NCI-H1105 treated with DMSO at 0.1 percent for 48 hours (cell line): ENCODE measurements at regions not wholly inside any gene's neighbourhood (a gene's known extent, or its start where the extent isn't known, plus 50 kb on each side); places are given as distances from the start of the nearest gene placed in this dataset.
A peak's percentile ranks its signal among the peaks of the same experiment; 100 is the strongest.

Source experiments
- DNase-seq: peaks from one replicate; lab custom pipeline; 2025; lab: John Stamatoyannopoulos, UW

DNA sequence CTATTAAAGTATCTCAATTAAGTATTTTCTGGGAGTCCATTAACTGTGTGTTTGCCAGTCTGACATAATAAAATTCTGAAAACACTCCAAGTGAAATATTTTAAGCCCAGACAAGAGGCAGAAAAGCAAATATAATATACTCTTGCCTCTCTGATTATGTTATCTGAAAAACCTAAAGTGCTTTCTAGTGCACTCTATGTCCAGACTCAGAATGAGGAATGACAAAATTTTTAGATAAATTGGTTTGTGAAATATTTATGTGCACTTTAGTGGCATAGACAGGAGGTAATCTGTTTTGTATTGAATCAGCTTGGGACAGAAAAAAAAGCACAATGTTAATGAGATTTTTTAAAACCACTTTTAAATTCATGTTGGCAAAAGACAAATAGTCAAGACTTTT, 508.2 kb upstream of the SUCLG2 start:
- peak; percentile 58 for DNase-seq

GRCh38 chr3:68151359-68151758, 496.9 kb upstream of the SUCLG2 start:
- DNase-seq = no peak

- DNase-seq = no peak
Observed at GRCh38 chr3:68148447-68148846, 494.0 kb upstream of the SUCLG2 start.

DNA sequence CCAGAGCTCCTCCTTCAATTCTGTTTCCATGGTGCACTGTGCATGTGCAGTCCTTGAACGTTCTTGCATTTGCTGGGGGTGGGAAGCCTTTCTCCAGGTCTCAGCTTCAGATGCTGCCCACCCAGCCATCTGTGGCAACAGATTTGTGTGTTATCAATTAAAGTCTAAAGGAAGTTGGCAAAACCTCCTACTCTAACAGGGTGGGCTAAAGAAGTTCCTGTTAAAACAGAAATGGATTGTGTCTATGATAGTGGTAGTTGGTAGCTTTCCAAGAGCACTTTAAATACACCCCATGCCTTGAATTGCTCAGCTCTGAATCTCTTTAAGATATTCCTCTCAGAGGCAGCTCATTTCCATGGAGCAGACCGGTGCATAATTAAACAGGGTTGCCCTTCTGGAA, 488.0 kb upstream of the SUCLG2 start:
- DNase-seq = no peak

- no peak for DNase-seq
Observed at GRCh38 chr3:68139897-68140296, 485.5 kb upstream of the SUCLG2 start.

GRCh38 chr3:68136411-68136810, 482.0 kb upstream of the SUCLG2 start:
- peak; percentile 39 for DNase-seq

DNA sequence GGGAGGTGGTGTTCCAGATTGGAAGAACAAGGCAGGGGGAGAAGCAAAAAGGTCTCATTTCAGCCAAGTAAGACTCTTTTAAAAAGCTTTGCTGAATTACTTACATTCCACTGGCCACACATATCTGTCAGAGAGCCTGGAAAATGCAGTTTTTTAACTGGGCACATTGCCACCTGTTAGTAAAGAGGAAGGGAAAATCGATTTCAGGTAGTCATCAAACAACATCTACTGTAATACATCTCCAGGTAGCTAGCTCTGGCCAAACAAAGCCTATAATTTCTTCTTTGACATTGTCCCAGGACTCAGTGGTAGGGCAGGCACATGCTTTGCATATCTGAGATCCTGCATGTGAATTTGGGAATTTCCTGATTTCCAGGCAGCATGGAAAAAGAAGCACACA, 480.7 kb upstream of the SUCLG2 start:
- DNase-seq = peak; percentile 37

DNA sequence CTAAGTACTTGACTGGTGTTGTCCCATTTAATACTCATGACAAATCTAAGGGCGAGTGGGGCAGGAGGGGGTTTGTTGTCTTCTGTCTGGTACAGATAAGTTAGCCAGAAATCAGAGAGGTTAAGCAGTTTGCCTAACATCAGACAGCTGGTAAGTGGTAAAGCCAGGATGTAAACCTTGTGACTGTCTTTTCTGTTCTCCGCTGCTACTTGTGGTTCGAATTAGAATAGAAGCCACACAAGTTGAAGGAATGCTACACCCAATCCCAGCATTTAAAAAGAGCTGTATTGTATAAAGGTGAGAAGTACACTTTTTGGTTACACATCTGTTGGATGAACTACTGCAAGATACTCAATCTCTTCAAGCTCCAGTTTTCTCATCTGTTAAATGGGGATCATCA, 474.7 kb upstream of the SUCLG2 start:
- no peak for DNase-seq

- no peak for DNase-seq
Observed at GRCh38 chr3:68123231-68123630, 468.8 kb upstream of the SUCLG2 start.

DNA sequence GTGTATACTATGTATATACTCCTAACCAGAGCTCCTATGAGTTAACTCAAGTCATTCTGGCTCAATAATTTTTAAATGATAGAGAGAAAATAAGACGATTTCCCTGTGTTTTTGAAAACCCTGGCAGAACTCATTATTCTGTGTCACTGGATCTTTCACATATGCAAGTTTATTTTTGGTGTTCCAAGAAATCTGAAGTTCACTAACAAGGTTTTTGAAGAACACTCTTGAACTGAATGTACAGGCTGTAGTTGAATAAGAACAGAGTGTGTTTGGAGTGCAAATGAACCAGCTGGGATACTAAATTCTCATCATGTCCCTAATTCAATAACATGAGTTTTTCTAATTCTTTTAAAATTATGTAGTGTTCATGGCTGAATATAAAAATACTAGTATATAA, 466.9 kb upstream of the SUCLG2 start:
- no peak for DNase-seq

GRCh38 chr3:68116580-68116979, 462.2 kb upstream of the SUCLG2 start:
- no peak for DNase-seq

- no peak for DNase-seq
Observed at GRCh38 chr3:68103811-68104210, 449.4 kb upstream of the SUCLG2 start.

DNA sequence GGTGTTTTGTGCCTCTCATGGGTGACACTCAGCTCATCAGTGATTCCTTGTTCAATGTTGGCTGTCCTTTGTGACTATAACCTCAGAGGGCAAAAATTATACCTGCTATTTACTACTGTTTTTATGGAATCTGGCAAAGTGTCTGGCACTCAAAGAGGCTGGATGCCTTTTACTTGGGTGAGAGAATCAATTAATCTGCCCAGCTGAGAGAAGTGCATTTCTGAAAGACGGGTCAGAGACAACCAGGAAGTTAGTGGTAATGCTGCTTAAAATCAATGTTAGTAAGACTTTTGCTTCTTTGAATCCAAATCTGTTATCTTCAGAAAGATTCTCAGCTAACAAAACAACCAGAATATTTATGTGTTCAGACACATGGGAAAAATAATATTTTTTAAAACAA, 436.2 kb upstream of the SUCLG2 start:
- DNase-seq = no peak

DNA sequence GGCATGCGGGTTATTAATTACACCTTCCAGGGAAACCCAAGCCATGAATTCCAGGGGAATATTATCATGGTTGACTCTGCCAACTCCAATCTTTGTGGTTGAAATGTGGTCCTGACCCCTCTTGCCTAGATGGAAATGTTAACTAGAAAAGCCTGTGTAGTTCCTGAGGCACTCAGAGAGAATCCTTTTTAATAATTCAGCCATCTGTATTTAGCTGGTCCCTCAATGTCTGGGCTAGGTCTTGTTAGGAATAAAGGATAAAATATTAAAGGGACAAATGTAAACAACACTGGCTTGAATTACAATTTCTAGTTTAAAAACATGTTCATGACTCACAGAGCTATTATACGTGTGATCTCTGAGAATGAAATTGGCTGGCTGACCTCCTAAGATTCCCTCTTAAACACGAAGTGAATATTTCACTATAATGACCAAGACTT, 435.2 kb upstream of the SUCLG2 start:
- DNase-seq = no peak

DNA sequence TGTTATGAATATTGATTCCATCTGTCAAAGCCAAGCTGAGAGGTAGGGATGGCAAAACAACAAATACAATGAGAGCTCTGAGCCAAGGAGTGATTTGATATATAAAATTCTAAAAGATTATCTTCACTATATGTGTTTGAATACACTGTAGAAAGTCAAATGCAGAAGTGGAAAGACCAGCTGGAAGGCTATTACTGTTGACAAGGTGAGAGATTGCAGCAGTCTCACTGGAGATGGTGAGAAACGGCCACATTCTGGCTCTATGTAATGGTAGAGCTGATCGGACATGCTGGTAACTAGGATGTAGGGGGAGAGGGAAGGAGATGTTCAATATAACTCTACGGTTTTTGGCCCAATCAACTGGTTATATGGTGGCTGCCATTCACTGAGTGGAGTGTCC, 434.2 kb upstream of the SUCLG2 start:
- DNase-seq = no peak

DNA sequence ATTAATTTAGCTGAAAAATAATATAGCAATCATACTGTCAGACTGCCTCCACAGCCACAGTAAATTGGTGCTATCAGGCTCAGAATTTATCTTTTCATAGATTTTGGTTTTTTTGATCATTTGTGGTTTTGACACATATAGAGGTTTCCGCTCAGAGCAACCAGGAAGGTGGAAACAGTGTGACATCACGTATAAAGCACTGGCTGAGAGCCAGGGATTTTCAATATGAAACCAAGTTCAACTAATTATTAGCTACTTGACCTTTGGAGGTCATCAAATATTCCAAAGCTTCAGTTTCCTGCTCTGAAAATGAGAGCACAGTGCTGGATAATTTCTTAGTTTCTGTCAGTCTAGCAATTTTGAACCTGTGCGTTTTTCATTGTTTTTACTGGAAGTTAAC, 433.8 kb upstream of the SUCLG2 start:
- peak; percentile 36 for DNase-seq

- no peak for DNase-seq
Observed at GRCh38 chr3:68072062-68072461, 417.6 kb upstream of the SUCLG2 start.

DNA sequence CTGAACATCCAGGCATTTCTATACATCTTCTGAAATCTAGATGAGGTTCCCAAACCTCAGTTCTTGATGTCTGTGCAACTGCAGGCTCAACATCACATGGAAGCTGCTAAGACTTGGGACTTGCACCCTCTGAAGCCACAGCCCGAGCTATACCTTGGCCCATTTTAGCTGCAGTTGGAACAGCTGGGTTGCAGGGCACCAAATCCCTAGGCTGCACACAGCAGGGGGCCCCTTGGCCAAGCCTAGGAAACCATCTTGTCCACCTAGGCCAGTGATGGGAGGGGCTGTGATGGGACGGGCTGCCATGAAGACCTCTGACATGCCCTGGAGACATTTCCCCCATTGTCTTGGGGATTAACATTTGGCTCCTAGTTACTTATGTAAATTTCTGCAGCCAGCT, 415.8 kb upstream of the SUCLG2 start:
- DNase-seq = no peak

DNA sequence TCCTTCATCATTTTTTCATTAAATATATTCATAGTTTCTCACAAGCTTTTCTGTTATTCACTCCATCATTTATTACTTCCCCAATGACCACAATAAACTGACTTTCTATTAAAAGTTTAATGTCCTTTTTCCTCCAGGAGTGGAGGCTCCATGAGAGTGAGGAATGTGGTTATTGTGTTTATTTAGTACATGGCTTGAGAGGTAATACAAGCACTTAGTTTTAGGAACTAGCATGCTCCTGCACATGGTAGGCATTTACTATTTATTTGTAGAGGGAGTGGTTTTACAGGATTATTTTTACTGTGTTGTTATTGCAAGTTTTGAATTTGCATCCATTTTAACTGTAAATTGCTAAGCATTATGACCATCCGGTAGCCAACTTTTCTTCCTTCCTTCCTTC, 412.9 kb upstream of the SUCLG2 start:
- no peak for DNase-seq

GRCh38 chr3:68062926-68063325, 408.5 kb upstream of the SUCLG2 start:
- no peak for DNase-seq

GRCh38 chr3:68060910-68061309, 406.5 kb upstream of the SUCLG2 start:
- no peak for DNase-seq

GRCh38 chr3:68060191-68060590, 405.8 kb upstream of the SUCLG2 start:
- no peak for DNase-seq

GRCh38 chr3:68059628-68060152, 405.3 kb upstream of the SUCLG2 start:
- no peak for DNase-seq

GRCh38 chr3:68057637-68058320, 403.4 kb upstream of the SUCLG2 start:
- no peak for DNase-seq
